ENCODE measurements at regions not wholly inside any gene's neighbourhood (a gene's known extent, or its start where the extent isn't known, plus 50 kb on each side); places are given as distances from the start of the nearest gene placed in this dataset.

DNA sequence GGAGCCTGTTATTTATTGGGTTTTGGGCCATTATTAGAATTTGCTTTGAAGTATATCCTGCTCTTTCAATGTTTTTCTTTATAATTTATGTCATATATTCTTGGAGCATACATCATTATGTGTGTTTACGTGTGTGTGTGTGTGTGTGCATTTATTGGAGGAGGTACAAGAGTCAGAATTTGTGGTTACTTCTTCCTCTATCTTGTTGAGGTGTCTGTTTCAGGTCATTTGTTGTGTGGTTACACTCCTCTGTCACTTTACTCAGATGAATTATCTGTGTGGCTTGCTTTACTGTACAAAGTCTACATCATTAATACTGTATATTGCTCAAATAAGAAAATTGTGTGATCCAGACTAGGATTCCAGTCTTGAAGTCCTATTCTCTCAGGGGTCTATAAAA is 1957.4 kb upstream of the TENM3 start:
- TF ChIP-seq CTCF (conservative IDR thresholded peaks at IDR 0.05) (no peak), ZFX (IDR thresholded peaks at IDR 0.05) (no peak)

All from C4-2B (cell line).